NB4 (cell line): ENCODE measurements at regions not wholly inside any gene's neighbourhood (a gene's known extent, or its start where the extent isn't known, plus 50 kb on each side); places are given as distances from the start of the nearest gene placed in this dataset.
"Not testable (repeated sequence)": the region's sequence is repeated elsewhere in the genome, so short reads cannot be mapped to it uniquely, and the experiment has no call there.

ENCODE experiments used
- DNase-seq: peaks from one replicate; pipeline ENCODE4 v3.0.0; 2010; ENCODE audit warnings: low read depth
- H3K4me3 ChIP-seq: one replicate; pipeline ENCODE4 v1.5.1; 2011; ENCODE audit warnings: mild to moderate bottlenecking, low read depth, low read length, moderate library complexity
- MYC ChIP-seq: IDR thresholded peaks from 2 replicates; pipeline ENCODE4 v1.6.1; 2011; ENCODE audit warnings: low read depth, low read length
- POLR2A ChIP-seq: IDR thresholded peaks from 2 replicates; pipeline ENCODE4 v1.6.1; 2011; ENCODE audit warnings: mild to moderate bottlenecking; ENCODE audit not compliant: insufficient read length; ENCODE audit errors: extremely low read depth
- TF ChIP-seq, protein P1 (sequence below): IDR thresholded peaks from one replicate; pipeline ENCODE4 v1.5.1; 2012; ENCODE audit warnings: low read depth, low read length
- TF ChIP-seq, protein P2 (sequence below): IDR thresholded peaks from 2 replicates; pipeline ENCODE4 v1.6.1; 2011; ENCODE audit warnings: low read depth, low read length

DNA sequence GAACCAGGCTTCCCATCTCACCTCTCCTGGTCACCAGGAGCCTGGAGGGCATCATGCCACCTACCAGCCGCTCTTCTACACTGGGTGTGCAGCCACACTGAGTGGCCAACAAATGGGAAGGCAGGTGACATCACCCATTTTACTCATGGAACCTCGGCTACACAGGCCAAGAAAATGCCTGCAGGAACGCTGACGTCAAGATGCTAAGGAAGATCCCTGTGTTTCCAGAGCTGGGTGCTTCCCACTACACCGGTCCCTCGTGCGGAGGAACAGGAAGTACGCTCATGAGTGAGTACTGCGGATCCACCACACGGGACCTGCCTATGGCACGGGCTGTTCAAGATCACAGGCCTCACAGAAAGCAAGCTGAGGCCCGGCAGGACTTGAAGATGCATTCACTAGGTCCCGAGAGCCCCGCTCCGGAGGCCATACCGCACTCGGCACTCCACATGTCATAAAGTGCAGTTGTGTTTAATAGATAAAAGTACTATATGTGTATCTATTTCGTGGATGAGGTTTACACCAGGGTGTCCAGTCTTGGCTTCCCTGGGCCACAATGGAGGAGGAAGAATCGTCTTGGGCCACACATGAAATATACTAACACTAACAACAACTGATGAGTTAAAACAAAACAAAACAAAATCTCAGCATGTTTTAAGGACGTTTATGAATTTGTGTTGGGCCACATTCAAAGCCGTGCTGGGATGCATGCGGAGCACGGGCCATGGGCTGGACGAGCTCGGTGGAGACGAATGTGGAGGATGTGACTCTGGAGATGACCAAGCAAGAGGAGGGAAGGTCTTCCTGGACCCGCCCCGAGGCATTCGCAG is 257.9 kb downstream of the THBS2 start:
- TF ChIP-seq, protein P1, sequence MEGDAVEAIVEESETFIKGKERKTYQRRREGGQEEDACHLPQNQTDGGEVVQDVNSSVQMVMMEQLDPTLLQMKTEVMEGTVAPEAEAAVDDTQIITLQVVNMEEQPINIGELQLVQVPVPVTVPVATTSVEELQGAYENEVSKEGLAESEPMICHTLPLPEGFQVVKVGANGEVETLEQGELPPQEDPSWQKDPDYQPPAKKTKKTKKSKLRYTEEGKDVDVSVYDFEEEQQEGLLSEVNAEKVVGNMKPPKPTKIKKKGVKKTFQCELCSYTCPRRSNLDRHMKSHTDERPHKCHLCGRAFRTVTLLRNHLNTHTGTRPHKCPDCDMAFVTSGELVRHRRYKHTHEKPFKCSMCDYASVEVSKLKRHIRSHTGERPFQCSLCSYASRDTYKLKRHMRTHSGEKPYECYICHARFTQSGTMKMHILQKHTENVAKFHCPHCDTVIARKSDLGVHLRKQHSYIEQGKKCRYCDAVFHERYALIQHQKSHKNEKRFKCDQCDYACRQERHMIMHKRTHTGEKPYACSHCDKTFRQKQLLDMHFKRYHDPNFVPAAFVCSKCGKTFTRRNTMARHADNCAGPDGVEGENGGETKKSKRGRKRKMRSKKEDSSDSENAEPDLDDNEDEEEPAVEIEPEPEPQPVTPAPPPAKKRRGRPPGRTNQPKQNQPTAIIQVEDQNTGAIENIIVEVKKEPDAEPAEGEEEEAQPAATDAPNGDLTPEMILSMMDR: no peak
- TF ChIP-seq, protein P2, sequence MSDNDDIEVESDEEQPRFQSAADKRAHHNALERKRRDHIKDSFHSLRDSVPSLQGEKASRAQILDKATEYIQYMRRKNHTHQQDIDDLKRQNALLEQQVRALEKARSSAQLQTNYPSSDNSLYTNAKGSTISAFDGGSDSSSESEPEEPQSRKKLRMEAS: no peak
- TF ChIP-seq MYC (no peak), POLR2A (no peak)
- no peak for DNase-seq
- H3K4me3 ChIP-seq: no peak overlapping the region

DNA sequence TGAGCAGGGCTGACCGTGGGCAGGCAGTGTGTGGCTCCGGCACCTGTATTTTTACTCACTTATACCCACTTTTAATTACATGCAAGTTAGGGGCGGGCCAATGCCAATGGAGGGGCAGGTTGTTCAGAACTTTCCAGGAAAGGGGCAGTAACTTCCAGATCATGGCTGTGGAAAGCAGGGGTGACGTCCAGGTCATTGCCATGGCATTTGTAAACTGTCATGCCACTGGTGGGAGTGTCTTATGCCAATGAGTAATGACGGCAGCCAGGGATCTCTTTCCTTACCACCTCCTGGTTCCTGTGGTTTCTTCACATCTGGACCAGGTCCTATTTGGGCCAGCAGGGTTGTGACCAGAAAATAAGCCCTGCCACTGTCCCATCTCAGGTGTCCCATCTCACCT is 258.7 kb downstream of the THBS2 start:
- DNase-seq: no peak
- TF ChIP-seq, protein P1: no peak
- TF ChIP-seq POLR2A (no peak), MYC (no peak)
- TF ChIP-seq, protein P2: no peak
- H3K4me3 ChIP-seq: no peak overlapping the region

DNA sequence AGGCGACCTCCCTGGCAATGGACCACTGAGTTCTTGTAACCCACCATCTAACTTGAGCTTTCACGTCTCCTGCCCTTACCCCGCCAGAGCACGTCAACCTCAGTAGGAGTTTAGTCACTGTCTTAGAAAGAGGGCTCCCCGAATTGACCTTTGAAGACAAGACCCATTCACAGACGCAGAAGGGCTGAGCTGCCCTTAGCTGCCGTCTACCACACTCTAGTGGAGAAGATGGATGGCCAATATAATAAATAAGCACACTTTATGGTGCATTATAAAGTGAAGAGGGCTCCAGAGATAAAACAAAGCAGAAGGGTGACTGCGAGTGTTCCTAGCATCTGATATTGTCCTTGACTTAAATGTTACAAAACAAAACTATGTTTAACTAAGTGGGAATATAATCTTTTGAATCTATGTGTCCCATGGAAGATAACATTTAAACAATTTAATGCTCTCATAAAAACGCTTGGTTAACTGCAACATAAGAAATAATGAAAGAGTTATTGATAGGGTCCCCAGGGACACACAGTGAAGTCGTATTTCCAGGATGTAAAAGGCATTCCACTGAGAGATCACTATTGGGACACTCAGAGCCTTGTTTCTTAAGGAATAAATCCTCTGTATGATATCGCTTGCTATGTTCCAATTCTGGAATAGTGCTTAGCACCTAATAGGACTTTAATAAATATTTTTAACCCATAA is 261.1 kb downstream of the THBS2 start:
- no peak overlapping the region for H3K4me3 ChIP-seq
- no peak for DNase-seq
- TF ChIP-seq, protein P2: no peak

DNA sequence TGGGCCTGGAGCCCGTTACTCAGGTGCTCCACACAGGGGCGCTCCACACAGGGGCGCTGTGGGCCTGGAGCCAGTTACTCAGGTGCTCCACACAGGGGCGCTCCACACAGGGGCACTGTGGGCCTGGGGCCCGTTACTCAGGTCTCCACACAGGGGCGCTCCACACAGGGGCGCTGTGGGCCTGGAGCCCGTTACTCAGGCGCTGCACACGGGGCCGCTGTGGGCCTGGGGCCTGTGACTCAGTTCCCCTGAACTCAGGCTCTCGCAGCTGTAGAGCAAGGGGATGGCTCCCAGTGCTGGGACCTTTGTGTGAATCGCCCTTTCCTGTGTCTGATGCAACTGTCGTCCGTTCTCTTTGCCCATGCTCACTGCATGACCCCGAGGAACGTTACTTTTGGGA is 262.0 kb downstream of the THBS2 start:
- not testable (repeated sequence) for H3K4me3 ChIP-seq
- TF ChIP-seq, protein P1: peak; percentile 9

DNA sequence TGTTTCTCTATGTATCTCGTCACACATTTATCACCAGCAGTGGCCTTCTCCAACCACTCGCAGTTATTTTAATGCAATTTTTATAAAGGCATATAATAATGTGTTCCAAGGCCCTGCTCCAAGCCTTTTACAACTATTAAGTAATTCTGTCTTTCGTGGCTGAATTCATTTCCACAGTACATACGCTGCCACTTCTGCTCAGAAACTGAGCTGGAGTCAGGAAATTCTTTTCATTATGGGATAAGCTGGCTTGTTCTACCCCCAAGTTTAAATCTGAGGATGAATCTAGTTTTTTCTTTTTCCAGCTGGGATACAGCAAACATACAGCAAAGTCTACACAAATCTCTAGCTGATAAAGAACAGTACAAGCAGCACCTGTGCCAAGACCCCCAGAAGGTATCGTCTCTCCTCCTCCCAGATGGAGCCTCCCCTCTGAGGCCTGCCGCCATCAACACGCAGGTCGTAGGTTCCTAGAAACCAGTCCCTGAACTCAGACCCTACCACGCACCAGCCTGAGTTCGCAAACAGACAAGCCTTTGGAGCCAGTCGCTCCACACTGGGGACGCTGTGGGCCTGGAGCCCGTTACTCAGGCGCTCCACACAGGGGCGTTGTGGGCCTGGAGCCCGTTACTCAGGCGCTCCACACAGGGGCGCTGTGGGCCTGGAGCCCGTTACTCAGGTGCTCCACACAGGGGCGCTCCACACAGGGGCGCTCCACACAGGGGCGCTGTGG is 263.5 kb downstream of the THBS2 start:
- DNase-seq: no peak
- TF ChIP-seq, protein P2: no peak
- TF ChIP-seq POLR2A (no peak), MYC (no peak)
- TF ChIP-seq, protein P1: no peak
- H3K4me3 ChIP-seq: no peak overlapping the region

More for the DNA sequence above, 262.0 kb downstream of the THBS2 start:
- peak; percentile 51 for DNase-seq

DNA sequence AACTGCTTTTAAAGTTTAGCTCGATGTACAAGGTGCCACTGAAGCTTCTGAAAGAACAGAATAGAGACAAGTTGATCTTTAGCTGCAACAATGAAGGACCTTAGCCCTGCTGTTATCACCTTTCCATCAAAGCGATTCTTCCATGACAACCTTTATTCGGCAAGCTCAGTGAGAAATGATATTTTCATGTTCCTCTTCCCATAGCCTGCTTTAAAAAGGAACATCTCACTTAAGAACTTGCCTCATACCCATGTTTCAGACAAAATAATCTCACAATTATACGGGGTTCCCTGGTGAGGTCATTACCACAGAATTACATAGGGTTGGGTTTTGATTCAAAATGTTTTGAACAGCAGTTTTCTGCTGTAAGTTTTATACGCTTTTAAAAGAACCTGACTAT is 264.2 kb downstream of the THBS2 start:
- H3K4me3 ChIP-seq: no peak overlapping the region
- TF ChIP-seq MYC: no peak
- TF ChIP-seq, protein P2: no peak
- TF ChIP-seq POLR2A: no peak
- TF ChIP-seq, protein P1: no peak
- DNase-seq: no peak
